GM06990 (cell line): ENCODE measurements at regions not wholly inside any gene's neighbourhood (a gene's known extent, or its start where the extent isn't known, plus 50 kb on each side); places are given as distances from the start of the nearest gene placed in this dataset.

Source experiments
- DNase-seq: peaks from one replicate; pipeline ENCODE4 v3.0.0-alpha.2; 2011; ENCODE audit not compliant: insufficient read length; ENCODE audit errors: extremely low read depth
- H3K27me3 ChIP-seq: replicated peaks from 2 replicates; pipeline ENCODE4 v1.6.0; 2011; ENCODE audit warnings: low read length; ENCODE audit not compliant: control insufficient read depth, insufficient read depth
- H3K36me3 ChIP-seq: 2 replicates; pipeline ENCODE4 v1.5.1; 2011; ENCODE audit warnings: low read length; ENCODE audit not compliant: control insufficient read depth, insufficient read depth
- H3K4me3 ChIP-seq: replicated peaks from 2 replicates; pipeline ENCODE4 v1.5.1; 2011; ENCODE audit warnings: low read depth, mild to moderate bottlenecking, control low read depth, low read length
- TF ChIP-seq, protein P1 (sequence below): IDR thresholded peaks from 2 replicates; pipeline ENCODE4 v1.5.1; 2011; ENCODE audit warnings: low read length, control low read depth, mild to moderate bottlenecking, inconsistent platforms; ENCODE audit not compliant: insufficient read depth, poor library complexity, severe bottlenecking

DNA sequence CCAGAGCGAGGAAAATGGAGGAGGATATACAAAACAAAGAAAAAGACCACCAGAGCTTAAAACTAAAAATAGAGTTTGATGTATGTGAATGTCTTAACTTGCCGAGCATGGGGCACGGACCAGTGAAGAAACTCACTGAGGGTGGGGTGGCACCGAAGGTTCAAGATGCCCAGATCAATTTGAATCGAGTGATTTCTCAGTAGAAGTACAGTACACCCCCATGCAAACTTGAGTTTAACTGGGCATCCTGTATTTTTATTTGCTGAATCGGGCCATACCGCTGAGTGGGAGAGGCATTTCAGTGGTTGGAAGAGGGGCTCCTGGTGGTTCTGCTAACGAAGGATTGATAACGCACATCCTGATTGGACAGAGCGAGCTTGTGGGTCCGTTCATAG, 81.7 kb downstream of the ANKRD60 start:
- Histone ChIP-seq H3K27me3 (peaks cover 2% of the 10 kb centered on the region), H3K4me3 (no peak overlapping the region), H3K36me3 (no peaks in the 10 kb centered on the region)
- no peak for DNase-seq
- TF ChIP-seq, protein P1, sequence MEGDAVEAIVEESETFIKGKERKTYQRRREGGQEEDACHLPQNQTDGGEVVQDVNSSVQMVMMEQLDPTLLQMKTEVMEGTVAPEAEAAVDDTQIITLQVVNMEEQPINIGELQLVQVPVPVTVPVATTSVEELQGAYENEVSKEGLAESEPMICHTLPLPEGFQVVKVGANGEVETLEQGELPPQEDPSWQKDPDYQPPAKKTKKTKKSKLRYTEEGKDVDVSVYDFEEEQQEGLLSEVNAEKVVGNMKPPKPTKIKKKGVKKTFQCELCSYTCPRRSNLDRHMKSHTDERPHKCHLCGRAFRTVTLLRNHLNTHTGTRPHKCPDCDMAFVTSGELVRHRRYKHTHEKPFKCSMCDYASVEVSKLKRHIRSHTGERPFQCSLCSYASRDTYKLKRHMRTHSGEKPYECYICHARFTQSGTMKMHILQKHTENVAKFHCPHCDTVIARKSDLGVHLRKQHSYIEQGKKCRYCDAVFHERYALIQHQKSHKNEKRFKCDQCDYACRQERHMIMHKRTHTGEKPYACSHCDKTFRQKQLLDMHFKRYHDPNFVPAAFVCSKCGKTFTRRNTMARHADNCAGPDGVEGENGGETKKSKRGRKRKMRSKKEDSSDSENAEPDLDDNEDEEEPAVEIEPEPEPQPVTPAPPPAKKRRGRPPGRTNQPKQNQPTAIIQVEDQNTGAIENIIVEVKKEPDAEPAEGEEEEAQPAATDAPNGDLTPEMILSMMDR: no peak

DNA sequence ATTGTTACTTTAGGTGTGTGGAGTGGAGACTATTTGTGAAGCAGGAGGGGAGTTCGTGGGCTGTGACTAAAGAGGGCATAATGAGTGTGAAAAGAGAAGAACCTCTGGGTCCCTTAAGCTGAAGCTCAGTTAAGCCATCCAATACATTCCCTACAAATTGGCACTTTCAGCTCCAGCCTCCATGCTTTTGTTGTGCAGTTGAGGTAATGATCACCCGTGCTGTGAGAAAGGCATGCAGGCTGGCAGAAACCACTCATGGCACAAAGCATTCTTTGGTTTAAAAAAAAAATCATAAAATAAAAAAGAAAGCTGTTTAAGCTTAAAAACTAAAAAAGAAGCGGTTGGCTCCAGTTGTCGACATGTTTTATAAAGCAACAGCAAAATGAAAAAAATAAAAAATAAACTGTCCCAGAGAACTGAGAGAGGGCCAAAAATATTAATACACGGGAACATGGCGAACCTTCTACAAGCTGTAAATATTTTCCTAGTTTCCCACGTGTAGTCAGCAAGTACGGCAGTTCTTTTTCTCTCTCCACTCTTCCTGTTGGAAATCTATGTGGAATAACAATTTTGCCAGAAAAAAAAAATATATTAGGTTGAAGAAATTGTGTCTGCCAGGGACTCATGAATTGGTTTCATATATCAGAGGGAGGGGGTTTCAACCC, 82.2 kb downstream of the ANKRD60 start:
- no peaks in the 10 kb centered on the region for H3K36me3 ChIP-seq
- DNase-seq: no peak
- H3K27me3 ChIP-seq: peaks cover 2% of the 10 kb centered on the region
- TF ChIP-seq, protein P1: no peak
- no peak overlapping the region for H3K4me3 ChIP-seq

DNA sequence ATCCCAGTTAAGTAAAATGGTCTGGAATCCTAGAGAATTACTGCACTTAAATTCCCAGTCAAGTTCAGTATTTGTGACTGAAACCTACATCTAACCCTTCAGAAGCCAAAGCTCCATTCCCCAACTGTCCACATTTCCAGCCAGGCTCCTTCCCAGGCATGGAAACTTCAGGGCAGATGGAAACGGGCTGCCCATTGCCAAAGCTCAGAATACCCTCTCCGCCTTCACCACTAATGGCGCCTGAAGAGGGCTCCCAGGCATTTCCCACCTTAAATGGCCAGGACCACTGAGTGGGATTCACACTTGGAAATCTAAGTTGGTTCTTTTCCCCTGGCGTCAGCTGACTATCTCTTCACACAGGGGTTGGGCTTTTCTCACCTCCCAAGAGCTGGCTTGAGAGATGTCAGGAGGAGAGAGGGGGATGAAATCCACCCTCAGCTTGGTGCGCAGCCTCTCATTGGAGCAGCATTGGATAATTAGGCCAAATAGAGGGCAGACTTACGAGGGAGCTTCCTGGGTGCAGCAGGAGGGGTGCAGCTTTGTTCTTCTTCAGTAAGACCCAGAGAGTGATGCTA, 82.9 kb downstream of the ANKRD60 start:
- DNase-seq: no peak
- no peak overlapping the region for H3K4me3 ChIP-seq
- TF ChIP-seq, protein P1: no peak
- peaks cover 2% of the 10 kb centered on the region for H3K27me3 ChIP-seq
- H3K36me3 ChIP-seq: no peaks in the 10 kb centered on the region

DNA sequence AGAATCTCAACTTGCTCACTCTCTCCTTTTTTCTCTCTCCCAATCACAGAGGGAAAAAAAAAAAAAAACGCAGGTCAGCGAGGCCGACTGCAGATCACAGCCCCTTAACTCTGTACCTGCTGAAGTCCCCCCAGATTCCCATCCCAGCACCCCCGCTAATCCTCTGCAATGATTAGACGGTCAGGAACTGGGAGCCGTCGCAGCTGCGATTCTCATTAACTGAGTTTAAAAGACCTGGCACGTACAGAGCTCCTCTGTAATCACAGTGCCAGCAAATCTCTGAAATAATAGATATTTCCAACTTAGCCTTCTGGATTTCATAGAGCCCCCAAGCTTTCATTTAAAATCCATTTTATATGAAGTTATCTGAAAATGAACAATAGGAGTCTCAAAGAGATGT, 84.4 kb downstream of the ANKRD60 start:
- TF ChIP-seq, protein P1: no peak
- H3K27me3 ChIP-seq: peaks cover 2% of the 10 kb centered on the region
- DNase-seq: no peak
- no peak overlapping the region for H3K4me3 ChIP-seq
- H3K36me3 ChIP-seq: no peaks in the 10 kb centered on the region

DNA sequence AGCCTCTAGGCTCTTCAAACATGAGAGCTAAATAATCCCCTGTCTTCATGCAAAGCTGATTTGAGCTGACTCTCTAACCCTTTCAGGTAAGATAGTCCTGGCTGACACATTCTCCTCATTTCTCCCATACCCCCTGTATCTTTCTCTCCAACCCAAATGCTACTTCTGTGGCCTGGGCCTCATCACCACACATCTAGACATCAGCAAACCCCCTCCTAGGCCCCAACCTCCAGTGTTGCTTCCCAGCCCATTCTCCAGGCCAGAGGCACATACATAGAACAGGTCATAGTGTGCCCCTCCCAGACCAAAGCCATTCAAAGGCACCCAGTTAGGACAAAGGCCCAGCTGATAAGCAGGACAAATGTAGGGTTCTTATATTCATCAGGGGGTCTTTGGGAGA, 84.9 kb downstream of the ANKRD60 start:
- Histone ChIP-seq H3K36me3 (no peaks in the 10 kb centered on the region), H3K27me3 (peaks cover 2% of the 10 kb centered on the region), H3K4me3 (no peak overlapping the region)
- TF ChIP-seq, protein P1: no peak
- no peak for DNase-seq
